ENCODE measurements at regions not wholly inside any gene's neighbourhood (a gene's known extent, or its start where the extent isn't known, plus 50 kb on each side); places are given as distances from the start of the nearest gene placed in this dataset.

- TF ChIP-seq CTCF (IDR thresholded peaks at IDR 0.05; ENCODE audit: insufficient read depth, low read length) (no peak), GABPA (IDR thresholded peaks at IDR 0.05; ENCODE audit: low read depth) (no peak), POLR2AphosphoS5 (IDR thresholded peaks at IDR 0.05; ENCODE audit: low read depth) (no peak), REST (IDR thresholded peaks at IDR 0.05; ENCODE audit: insufficient replicate concordance, low read depth) (no peak)
Measured at GRCh38 chrX:139332441-139332840, 198.1 kb upstream of the F9 start.

Data from HL-60 (cell line).